DMS153 (cell line): ENCODE measurements at regions not wholly inside any gene's neighbourhood (a gene's known extent, or its start where the extent isn't known, plus 50 kb on each side); places are given as distances from the start of the nearest gene placed in this dataset.
"Not testable (repeated sequence)": the region's sequence is repeated elsewhere in the genome, so short reads cannot be mapped to it uniquely, and the experiment has no call there.

Source experiments
- DNase-seq: peaks from one replicate; lab custom pipeline; 2025; lab: John Stamatoyannopoulos, UW

DNA sequence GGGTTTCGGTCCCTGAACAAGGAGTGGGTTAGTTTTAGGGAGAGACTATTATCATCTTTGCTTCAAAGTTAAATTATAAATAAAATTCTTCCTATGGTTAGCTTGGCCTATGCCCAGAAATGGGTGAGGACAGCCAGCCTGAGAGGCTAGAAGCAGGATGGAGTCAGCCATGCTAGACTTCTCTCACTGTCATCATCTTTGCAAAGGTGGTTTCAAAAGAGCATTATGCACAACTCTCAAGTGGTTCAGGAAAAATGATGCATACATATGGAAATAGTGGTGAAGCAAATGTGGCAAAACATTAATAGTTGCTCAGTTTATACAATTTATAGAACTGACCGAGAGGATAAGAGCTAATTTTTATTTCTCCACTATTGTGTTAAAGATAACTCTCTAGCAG is 124.3 kb upstream of the FOXN2 start:
- no peak for DNase-seq

DNA sequence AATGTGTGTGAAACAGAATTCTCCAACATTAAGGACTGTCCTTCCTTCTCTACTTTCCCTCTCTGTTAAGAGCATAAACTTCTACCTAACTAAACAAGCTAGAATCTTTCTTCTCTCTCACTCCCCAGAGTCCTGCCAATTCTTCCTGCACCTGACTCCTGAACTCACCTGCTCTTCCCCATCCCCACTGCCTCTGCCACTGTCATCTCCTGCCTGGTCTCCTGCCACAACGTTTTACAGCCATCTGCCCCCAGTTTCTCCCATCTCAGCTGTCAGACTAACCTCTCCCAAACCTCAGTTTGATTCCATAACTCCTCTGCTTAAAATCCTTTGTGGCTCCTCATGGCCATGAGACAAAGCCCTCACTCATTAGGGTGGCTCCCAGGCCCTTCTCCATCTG is 119.8 kb upstream of the FOXN2 start:
- no peak for DNase-seq

DNA sequence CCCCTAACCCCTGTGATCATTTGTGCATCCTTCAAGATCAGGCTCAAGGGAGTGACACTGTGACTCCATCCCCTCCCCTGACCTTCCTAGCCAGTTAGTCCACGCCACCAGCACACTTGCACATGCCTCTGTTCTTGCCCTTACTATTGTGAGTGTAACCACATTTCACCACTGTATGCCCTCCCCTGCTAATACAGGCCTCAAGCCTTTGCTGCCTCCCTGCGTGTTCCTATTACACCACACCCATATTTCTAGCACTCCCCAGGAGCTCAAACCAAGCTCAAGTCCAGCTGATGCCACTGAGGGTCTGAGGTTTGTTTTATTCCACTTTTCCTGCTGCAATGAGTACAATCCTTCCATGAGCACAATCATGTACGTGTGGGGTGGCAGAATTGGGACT is 119.3 kb upstream of the FOXN2 start:
- DNase-seq: no peak

DNA sequence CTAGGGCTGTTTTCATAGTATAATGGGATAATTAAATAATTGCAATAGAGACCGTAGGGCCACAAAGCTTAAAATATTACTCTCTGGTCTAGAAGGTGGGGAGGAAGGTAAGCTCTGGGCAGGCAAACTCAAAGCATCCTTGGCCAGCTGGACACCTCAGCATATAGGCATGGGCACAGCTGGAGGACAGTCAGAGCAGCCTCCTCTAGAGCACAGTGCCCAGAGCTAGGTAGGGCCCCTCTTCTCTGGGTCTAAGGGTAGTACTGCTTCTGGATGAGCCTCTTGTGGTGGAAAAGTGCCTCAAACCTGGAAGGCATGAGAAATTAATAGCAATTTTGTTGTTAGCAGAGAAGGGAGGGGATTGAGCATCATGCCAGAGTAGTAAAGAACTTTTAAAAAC is 116.9 kb upstream of the FOXN2 start:
- no peak for DNase-seq

GRCh38 chr2:48198371-48198770 is 116.1 kb upstream of the FOXN2 start:
- DNase-seq: no peak

DNA sequence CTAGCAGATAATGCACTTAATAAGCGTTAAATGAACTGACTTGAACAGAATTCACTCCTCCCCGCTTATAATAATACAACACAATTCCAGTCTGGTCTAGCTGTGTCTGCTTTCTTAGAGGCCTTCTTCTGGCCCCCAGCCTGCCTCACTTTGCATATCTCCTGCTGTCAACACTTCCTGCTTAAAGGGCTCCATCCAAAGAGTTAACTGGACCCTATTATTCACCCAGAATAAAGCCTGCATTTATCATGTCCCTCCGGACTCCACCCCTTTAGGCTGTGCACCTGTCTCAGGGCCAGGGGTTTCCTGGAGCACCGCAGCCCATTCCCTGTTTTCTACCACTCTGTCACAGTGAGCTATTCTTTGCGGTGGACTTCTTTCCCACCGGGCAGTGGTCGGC is 115.4 kb upstream of the FOXN2 start:
- no peak for DNase-seq

GRCh38 chr2:48200620-48201293 is 113.7 kb upstream of the FOXN2 start:
- DNase-seq: no peak

DNA sequence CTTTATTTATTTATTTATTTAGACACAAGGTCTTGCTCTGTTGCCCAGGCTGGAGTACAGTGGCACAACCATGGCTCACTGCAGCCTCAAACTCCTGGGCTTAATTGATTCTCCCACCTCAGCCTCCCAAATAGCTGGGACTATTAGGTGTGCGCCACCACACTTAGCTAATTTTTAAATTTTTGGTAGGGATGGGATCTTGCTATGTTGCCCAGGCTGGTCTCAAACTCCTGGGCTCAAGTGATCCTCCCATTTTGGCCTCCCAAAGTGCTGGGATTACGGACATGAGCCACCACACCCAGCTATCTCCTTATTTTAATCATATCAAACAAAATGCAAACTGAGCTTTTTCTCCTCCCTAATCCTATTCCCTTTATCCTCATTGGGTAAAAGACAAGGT is 113.0 kb upstream of the FOXN2 start:
- not testable (repeated sequence) for DNase-seq

DNA sequence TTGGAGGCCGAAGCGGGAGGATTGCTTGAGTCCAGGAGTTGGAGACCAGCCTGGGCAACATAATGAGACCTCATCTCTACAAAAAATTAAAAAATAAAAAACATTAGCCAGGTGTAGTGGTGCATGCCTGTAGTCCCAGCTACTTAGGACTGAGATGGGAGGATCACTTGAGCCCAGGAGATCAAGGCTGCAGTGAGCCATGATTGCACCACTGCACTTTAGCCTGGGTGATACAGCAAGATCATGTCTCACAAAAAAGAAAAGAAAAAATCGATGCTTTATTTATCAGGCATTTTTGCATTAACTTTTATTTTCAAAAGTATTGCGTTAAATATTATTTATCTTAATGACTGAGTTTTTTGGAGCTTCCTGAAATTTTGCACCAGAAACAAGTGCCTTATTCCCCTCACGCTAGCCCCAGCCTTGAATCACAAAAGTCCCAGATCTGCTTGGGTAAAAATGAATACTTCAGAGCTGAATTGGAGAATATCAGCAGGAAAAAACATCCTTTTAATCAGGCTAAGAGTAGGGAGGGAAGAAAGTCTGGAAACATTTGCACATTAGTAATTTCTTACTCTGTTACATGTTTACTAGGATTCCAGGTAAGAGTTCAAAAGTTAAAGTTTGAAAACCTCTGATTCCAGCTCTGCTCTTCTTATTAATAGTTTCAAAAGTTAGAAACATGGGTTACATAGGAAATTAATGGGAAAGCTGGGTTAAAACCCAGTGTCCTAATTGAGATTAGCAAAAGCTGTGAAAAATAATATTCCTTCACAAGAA is 111.4 kb upstream of the FOXN2 start:
- DNase-seq: no peak

- DNase-seq: no peak
Observed at GRCh38 chr2:48203668-48204067, 110.8 kb upstream of the FOXN2 start.

DNA sequence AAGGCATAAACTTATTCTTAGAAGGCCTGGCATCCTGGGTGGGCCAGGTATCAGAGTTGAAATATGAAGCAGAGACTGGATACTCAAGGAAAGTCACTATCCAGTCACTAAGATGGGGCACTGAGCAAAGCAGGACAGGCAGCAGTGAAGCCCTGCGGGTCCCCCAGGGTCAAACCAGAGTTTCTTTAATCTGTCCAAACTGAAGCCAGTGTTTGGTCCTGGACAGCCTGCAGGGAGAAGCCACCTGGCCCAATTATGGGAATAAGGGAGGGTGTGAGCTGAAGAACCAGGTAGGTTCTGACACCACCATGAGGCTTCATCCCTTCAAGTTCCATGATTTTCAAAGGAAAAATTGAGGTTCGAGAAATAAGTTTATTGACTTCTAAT is 109.7 kb upstream of the FOXN2 start:
- DNase-seq: no peak

DNA sequence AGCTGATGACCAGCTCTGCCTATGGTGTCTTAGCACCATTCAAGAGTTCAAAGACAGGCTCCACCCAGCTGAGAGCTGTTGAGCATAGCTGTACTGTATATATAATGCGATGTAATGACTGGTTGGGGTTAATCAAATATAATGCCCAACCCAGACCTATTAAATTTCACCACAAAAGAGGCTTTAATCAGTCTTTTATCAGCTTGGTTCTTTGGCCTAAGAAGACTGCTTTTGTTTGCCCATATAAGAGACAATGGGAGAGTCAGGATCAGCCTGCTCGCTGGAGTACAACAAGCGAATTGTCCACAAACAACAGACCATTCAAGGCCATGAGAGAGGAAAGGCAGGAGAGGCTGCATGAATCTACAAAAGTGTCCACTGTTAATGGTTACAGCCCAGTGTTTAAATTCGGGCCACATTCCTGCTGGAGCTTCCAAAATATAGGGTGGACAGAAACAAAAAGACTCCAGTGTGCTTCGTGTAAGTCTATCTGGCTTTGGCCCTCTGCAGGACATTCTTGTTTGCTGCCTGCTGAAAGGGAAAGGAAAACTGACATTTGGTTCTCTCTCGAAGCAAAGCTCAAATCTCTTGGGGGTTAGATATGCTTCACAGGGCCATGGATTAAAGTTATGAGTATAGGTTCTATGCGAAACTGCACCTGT is 109.2 kb upstream of the FOXN2 start:
- no peak for DNase-seq

DNA sequence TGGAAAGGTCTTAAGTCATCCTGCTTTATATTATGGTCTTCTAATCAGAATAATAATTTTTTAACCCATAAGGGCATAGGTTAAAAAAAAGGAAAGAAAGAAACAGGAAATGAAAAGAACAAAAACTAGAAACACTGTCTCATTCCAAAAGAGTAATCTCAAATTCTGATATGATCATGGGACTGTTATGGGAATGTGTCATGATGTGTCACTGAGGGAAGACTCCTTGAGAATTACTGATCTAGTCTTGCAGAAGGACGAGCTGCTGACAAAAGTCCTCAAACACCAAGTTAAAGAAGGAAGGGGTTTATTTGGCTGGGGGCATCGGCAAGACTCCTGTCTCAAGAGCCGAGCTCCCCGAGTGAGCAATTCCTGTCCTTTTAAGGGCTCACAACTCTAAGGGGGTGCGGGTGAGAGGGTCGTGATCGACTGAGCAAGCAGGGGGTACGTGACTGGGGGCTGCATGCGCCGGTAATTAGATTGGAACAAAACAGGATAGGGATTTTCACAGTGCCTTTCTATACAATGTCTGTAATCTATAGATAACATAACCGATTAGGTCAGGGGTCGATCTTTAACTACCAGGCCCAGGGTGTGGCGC is 108.3 kb upstream of the FOXN2 start:
- not testable (repeated sequence) for DNase-seq

- no peak for DNase-seq
Observed at GRCh38 chr2:48207201-48207641, 107.3 kb upstream of the FOXN2 start.

GRCh38 chr2:48207851-48208250 is 106.6 kb upstream of the FOXN2 start:
- DNase-seq: no peak

GRCh38 chr2:48209214-48209885 is 105.1 kb upstream of the FOXN2 start:
- no peak for DNase-seq

DNA sequence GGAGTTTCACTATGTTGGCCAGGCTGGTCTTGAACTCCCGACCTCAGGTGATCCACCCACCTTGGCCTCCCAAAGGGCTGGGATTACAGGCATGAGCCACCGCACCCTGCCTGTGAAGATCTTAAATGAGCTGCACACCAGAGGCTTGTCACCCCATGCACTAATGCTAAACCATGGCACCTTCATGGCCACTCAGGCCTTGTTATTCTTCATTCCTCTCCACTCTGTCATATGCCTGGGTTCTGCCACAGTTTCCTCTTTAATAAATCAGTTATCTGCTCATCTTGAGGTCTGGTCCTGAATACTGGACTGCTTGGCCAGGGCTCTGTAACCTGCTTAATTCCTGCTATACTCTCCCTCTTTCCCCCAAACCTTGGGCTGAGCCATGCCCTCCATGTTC is 104.3 kb upstream of the FOXN2 start:
- DNase-seq: no peak

GRCh38 chr2:48213646-48214045 is 100.8 kb upstream of the FOXN2 start:
- DNase-seq: no peak

DNA sequence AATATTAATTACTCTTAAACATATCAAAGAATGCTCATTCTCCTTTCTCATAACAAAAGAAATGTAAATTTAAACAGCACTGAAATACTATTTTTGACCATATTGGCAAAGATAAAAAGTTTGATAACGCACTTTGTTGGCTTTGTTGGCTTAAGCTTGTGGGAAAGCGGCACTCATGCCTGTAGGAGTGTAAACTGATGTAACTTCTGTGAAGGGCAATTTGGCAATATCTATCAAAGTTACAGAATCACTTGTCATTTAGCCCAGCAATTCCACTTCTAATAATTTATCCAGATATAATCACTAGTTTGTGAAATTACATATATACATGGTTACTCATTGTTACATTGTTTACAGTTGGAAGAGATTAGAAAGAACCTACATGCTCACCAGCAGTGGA is 96.3 kb upstream of the FOXN2 start:
- DNase-seq: no peak

GRCh38 chr2:48219234-48219554 is 95.3 kb upstream of the FOXN2 start:
- no peak for DNase-seq

GRCh38 chr2:48219555-48220436 is 94.7 kb upstream of the FOXN2 start:
- no peak for DNase-seq
